Stimulated activated naive CD8-positive, alpha-beta T cell treated with anti-CD3 and anti-CD28 coated beads, Interleukin-15, Interleukin-2, amounts not matched to agents 100 ng/mL and 50 ng/mL, for 24 hours (primary cell): ENCODE measurements at regions not wholly inside any gene's neighbourhood (a gene's known extent, or its start where the extent isn't known, plus 50 kb on each side); places are given as distances from the start of the nearest gene placed in this dataset.
A peak's percentile ranks its signal among the peaks of the same experiment; 100 is the strongest.
"Not testable (repeated sequence)": the region's sequence is repeated elsewhere in the genome, so short reads cannot be mapped to it uniquely, and the experiment has no call there.

Source experiments
- H3K27ac Mint-ChIP-seq: one replicate; pipeline ENCODE4 v1.8.0; 2021; ENCODE audit warnings: mild to moderate bottlenecking, mixed read lengths
- H3K27me3 Mint-ChIP-seq: one replicate; pipeline ENCODE4 v1.8.0; 2021; ENCODE audit warnings: mixed read lengths
- H3K36me3 Mint-ChIP-seq: one replicate; pipeline ENCODE4 v1.8.0; 2021; ENCODE audit warnings: low read depth, mixed read lengths
- H3K4me1 Mint-ChIP-seq: one replicate; pipeline ENCODE4 v1.8.0; 2021; ENCODE audit warnings: low read depth, mixed read lengths
- H3K4me3 Mint-ChIP-seq: one replicate; pipeline ENCODE4 v1.8.0; 2021; ENCODE audit warnings: mild to moderate bottlenecking, mixed read lengths
- H3K9me3 Mint-ChIP-seq: one replicate; pipeline ENCODE4 v1.8.0; 2021; ENCODE audit warnings: mixed read lengths

- Mint-ChIP-seq H3K36me3 (no peaks in the 10 kb centered on the region), H3K27me3 (peaks cover 3% of the 10 kb centered on the region), H3K4me1 (peaks cover 10% of the 10 kb centered on the region), H3K9me3 (no peaks in the 10 kb centered on the region), H3K4me3 (no peak overlapping the region), H3K27ac (no peak overlapping the region)
These were observed 215.1 kb upstream of the RFX3 start for GRCh38 chr9:3740690-3741419.

GRCh38 chr9:3736161-3736560, 210.4 kb upstream of the RFX3 start:
- Mint-ChIP-seq H3K36me3 (no peaks in the 10 kb centered on the region), H3K27ac (no peak overlapping the region), H3K27me3 (peaks cover 3% of the 10 kb centered on the region), H3K4me3 (no peak overlapping the region), H3K9me3 (no peaks in the 10 kb centered on the region), H3K4me1 (peaks cover 15% of the 10 kb centered on the region)

- Mint-ChIP-seq H3K36me3 (no peaks in the 10 kb centered on the region), H3K9me3 (no peaks in the 10 kb centered on the region), H3K4me1 (peaks cover 24% of the 10 kb centered on the region), H3K27me3 (peaks cover 3% of the 10 kb centered on the region), H3K27ac (no peak overlapping the region), H3K4me3 (no peak overlapping the region)
These were observed 209.4 kb upstream of the RFX3 start for GRCh38 chr9:3735251-3735650.

GRCh38 chr9:3733527-3734262, 207.9 kb upstream of the RFX3 start:
- not testable (repeated sequence) for H3K4me3 Mint-ChIP-seq, H3K27ac Mint-ChIP-seq, H3K27me3 Mint-ChIP-seq, H3K36me3 Mint-ChIP-seq, H3K9me3 Mint-ChIP-seq
- H3K4me1 Mint-ChIP-seq = peaks cover 27% of the 10 kb centered on the region

GRCh38 chr9:3733039-3733408, 207.2 kb upstream of the RFX3 start:
- Mint-ChIP-seq H3K4me1 (peaks cover 27% of the 10 kb centered on the region), H3K9me3 (no peaks in the 10 kb centered on the region), H3K4me3 (no peak overlapping the region), H3K36me3 (no peaks in the 10 kb centered on the region), H3K27ac (no peak overlapping the region), H3K27me3 (no peaks in the 10 kb centered on the region)

GRCh38 chr9:3732077-3733038, 206.6 kb upstream of the RFX3 start:
- no peak overlapping the region for H3K27ac Mint-ChIP-seq
- peaks cover 27% of the 10 kb centered on the region for H3K4me1 Mint-ChIP-seq
- no peaks in the 10 kb centered on the region for H3K36me3 Mint-ChIP-seq
- no peaks in the 10 kb centered on the region for H3K9me3 Mint-ChIP-seq
- no peaks in the 10 kb centered on the region for H3K27me3 Mint-ChIP-seq
- no peak overlapping the region for H3K4me3 Mint-ChIP-seq

- H3K27me3 Mint-ChIP-seq = no peaks in the 10 kb centered on the region
- peaks cover 27% of the 10 kb centered on the region for H3K4me1 Mint-ChIP-seq
- no peak overlapping the region for H3K4me3 Mint-ChIP-seq
- H3K9me3 Mint-ChIP-seq = no peaks in the 10 kb centered on the region
- H3K27ac Mint-ChIP-seq = peak overlapping the region; percentile 72
- no peaks in the 10 kb centered on the region for H3K36me3 Mint-ChIP-seq
These were observed 204.7 kb upstream of the RFX3 start for GRCh38 chr9:3730511-3730922.

- Mint-ChIP-seq H3K4me3 (no peak overlapping the region), H3K36me3 (no peaks in the 10 kb centered on the region), H3K9me3 (no peaks in the 10 kb centered on the region), H3K27me3 (peaks cover 3% of the 10 kb centered on the region), H3K27ac (no peak overlapping the region), H3K4me1 (no peaks in the 10 kb centered on the region)
These were observed 195.3 kb upstream of the RFX3 start for GRCh38 chr9:3721096-3721495.

- H3K36me3 Mint-ChIP-seq = no peaks in the 10 kb centered on the region
- peaks cover 3% of the 10 kb centered on the region for H3K27me3 Mint-ChIP-seq
- H3K27ac Mint-ChIP-seq = no peak overlapping the region
- H3K4me1 Mint-ChIP-seq = no peaks in the 10 kb centered on the region
- no peaks in the 10 kb centered on the region for H3K9me3 Mint-ChIP-seq
- no peak overlapping the region for H3K4me3 Mint-ChIP-seq
These were observed 193.5 kb upstream of the RFX3 start for GRCh38 chr9:3719286-3719685.

GRCh38 chr9:3716415-3716814, 190.6 kb upstream of the RFX3 start:
- H3K4me1 Mint-ChIP-seq = no peaks in the 10 kb centered on the region
- H3K27me3 Mint-ChIP-seq = peaks cover 3% of the 10 kb centered on the region
- no peak overlapping the region for H3K4me3 Mint-ChIP-seq

GRCh38 chr9:3708751-3709150, 182.9 kb upstream of the RFX3 start:
- Mint-ChIP-seq H3K4me1 (no peaks in the 10 kb centered on the region), H3K4me3 (no peak overlapping the region), H3K27me3 (peaks cover 19% of the 10 kb centered on the region), H3K36me3 (no peaks in the 10 kb centered on the region), H3K27ac (no peak overlapping the region), H3K9me3 (no peaks in the 10 kb centered on the region)

More at GRCh38 chr9:3716415-3716814, 190.6 kb upstream of the RFX3 start:
- no peaks in the 10 kb centered on the region for H3K36me3 Mint-ChIP-seq
- no peak overlapping the region for H3K27ac Mint-ChIP-seq
- H3K9me3 Mint-ChIP-seq = no peaks in the 10 kb centered on the region

- H3K9me3 Mint-ChIP-seq = no peaks in the 10 kb centered on the region
- no peaks in the 10 kb centered on the region for H3K36me3 Mint-ChIP-seq
- H3K27ac Mint-ChIP-seq = no peak overlapping the region
- H3K4me3 Mint-ChIP-seq = no peak overlapping the region
- peaks cover 24% of the 10 kb centered on the region for H3K27me3 Mint-ChIP-seq
- H3K4me1 Mint-ChIP-seq = no peaks in the 10 kb centered on the region
These were observed 179.1 kb upstream of the RFX3 start for GRCh38 chr9:3704890-3705289.

- Mint-ChIP-seq H3K4me1 (no peaks in the 10 kb centered on the region), H3K9me3 (no peaks in the 10 kb centered on the region), H3K4me3 (no peak overlapping the region), H3K36me3 (no peaks in the 10 kb centered on the region), H3K27ac (no peak overlapping the region), H3K27me3 (peaks cover 38% of the 10 kb centered on the region)
These were observed 175.0 kb upstream of the RFX3 start for GRCh38 chr9:3700772-3701171.

GRCh38 chr9:3699883-3700282, 174.1 kb upstream of the RFX3 start:
- Mint-ChIP-seq H3K4me3 (no peak overlapping the region), H3K4me1 (no peaks in the 10 kb centered on the region), H3K27ac (no peak overlapping the region)

GRCh38 chr9:3698531-3698930, 172.7 kb upstream of the RFX3 start:
- H3K4me3 Mint-ChIP-seq = no peak overlapping the region
- no peaks in the 10 kb centered on the region for H3K4me1 Mint-ChIP-seq
- H3K36me3 Mint-ChIP-seq = no peaks in the 10 kb centered on the region
- H3K27ac Mint-ChIP-seq = no peak overlapping the region
- peaks cover 6% of the 10 kb centered on the region for H3K9me3 Mint-ChIP-seq
- peaks cover 23% of the 10 kb centered on the region for H3K27me3 Mint-ChIP-seq

More at GRCh38 chr9:3699883-3700282, 174.1 kb upstream of the RFX3 start:
- Mint-ChIP-seq H3K27me3 (peaks cover 32% of the 10 kb centered on the region), H3K9me3 (no peaks in the 10 kb centered on the region), H3K36me3 (no peaks in the 10 kb centered on the region)
